Liver (tissue), 8 donors: ENCODE measurements at regions not wholly inside any gene's neighbourhood (a gene's known extent, or its start where the extent isn't known, plus 50 kb on each side); places are given as distances from the start of the nearest gene placed in this dataset.
A peak's percentile ranks its signal among the peaks of the same experiment; 100 is the strongest.

Experiments used
- DNase-seq: peaks from one replicate; pipeline ENCODE4 v3.0.0-alpha.2; 2017; ENCODE audit warnings: low spot score
- H3K27ac ChIP-seq, 2 donors: one replicate each; pipeline ENCODE4 v1.7.0; 2013; ENCODE audit warnings: inconsistent platforms in 2 of 2, low read length in 2 of 2, control low read depth in 1 of 2, low read depth in 1 of 2, mild to moderate bottlenecking in 1 of 2
- H3K27me3 ChIP-seq, 4 donors: one replicate each; pipeline versions ENCODE4 v1.6.1 to v1.7.0; 2013; ENCODE audit warnings: low read length in 3 of 4, inconsistent platforms in 1 of 4, mild to moderate bottlenecking in 1 of 4, moderate library complexity in 1 of 4; ENCODE audit not compliant: control insufficient read depth in 4 of 4, insufficient read depth in 4 of 4
- H3K36me3 ChIP-seq, 4 donors: one replicate each; pipeline versions ENCODE4 v1.6.1 to v1.7.0; 2013; ENCODE audit warnings: low read length in 3 of 4, mild to moderate bottlenecking in 3 of 4, low read depth in 1 of 4, moderate library complexity in 1 of 4; ENCODE audit not compliant: control insufficient read depth in 4 of 4, insufficient read depth in 3 of 4
- H3K4me1 ChIP-seq, 4 donors: one replicate each; pipeline versions ENCODE4 v1.6.1 to v1.7.0; 2013; ENCODE audit warnings: low read length in 3 of 4, mild to moderate bottlenecking in 3 of 4, moderate library complexity in 1 of 4; ENCODE audit not compliant: control insufficient read depth in 4 of 4, insufficient read depth in 4 of 4
- H3K4me3 ChIP-seq, 3 donors: one replicate each; pipeline versions ENCODE4 v1.6.1 to v1.7.0; 2013; ENCODE audit warnings: low read length in 3 of 3, control low read depth in 1 of 3, low read depth in 1 of 3, mild to moderate bottlenecking in 1 of 3
- H3K9ac ChIP-seq, 2 donors: one replicate each; pipeline ENCODE4 v1.7.0; 2013; ENCODE audit warnings: low read length in 2 of 2, mild to moderate bottlenecking in 2 of 2, moderate library complexity in 2 of 2, control low read depth in 1 of 2, low read depth in 1 of 2
- H3K9me3 ChIP-seq, 4 donors: one replicate each; pipeline versions ENCODE4 v1.6.1 to v1.7.0; 2013; ENCODE audit warnings: low read length in 3 of 4; ENCODE audit not compliant: control insufficient read depth in 4 of 4
- ATF3 ChIP-seq: IDR thresholded peaks from 2 replicates; pipeline ENCODE4 v1.6.1; 2016; ENCODE audit warnings: antibody characterized with exemption
- CTCF ChIP-seq: fragments of 150-350 bp; IDR thresholded peaks from 2 replicates; pipeline ENCODE4 v1.5.1; 2017; ENCODE audit warnings: improper control_type of control experiment, low read depth, low read length; ENCODE audit not compliant: missing input control
- EGR1 ChIP-seq, 2 donors: IDR thresholded peaks; 2 replicates each; pipeline ENCODE4 v1.6.1; 2016 to 2018; ENCODE audit warnings: antibody characterized with exemption in 2 of 2, low read depth in 2 of 2
- FOXA1 ChIP-seq: IDR thresholded peaks from 2 replicates; pipeline ENCODE4 v1.6.1; 2016; ENCODE audit warnings: antibody characterized with exemption
- FOXA2 ChIP-seq: IDR thresholded peaks from 2 replicates; pipeline ENCODE4 v1.6.1; 2016; ENCODE audit warnings: antibody characterized with exemption
- GABPA ChIP-seq, 2 donors: IDR thresholded peaks in 1 of 2; conservative IDR thresholded peaks in 1 of 2; 2 replicates each; pipeline ENCODE4 v1.6.1; 2016; ENCODE audit warnings: antibody characterized with exemption in 2 of 2, mild to moderate bottlenecking in 1 of 2, moderate library complexity in 1 of 2
- HNF4A ChIP-seq, 2 donors: conservative IDR thresholded peaks; 2 replicates each; pipeline ENCODE4 v1.6.1; 2016; ENCODE audit warnings: antibody characterized with exemption in 2 of 2, mild to moderate bottlenecking in 2 of 2
- HNF4G ChIP-seq: IDR thresholded peaks from 2 replicates; pipeline ENCODE4 v1.6.1; 2016; ENCODE audit warnings: antibody characterized with exemption
- JUND ChIP-seq, 2 donors: IDR thresholded peaks; 2 replicates each; pipeline ENCODE4 v1.6.1; 2016; ENCODE audit warnings: antibody characterized with exemption in 2 of 2
- NR2F2 ChIP-seq: IDR thresholded peaks from 2 replicates; pipeline ENCODE4 v1.6.1; 2016; ENCODE audit warnings: antibody characterized with exemption
- RAD21 ChIP-seq, 2 donors: IDR thresholded peaks; 2 replicates each; pipeline ENCODE4 v1.6.1; 2016; ENCODE audit warnings: antibody characterized with exemption in 2 of 2, mild to moderate bottlenecking in 2 of 2
- RXRA ChIP-seq, 2 donors: IDR thresholded peaks; 2 replicates each; pipeline ENCODE4 v1.6.1; 2017 to 2018; ENCODE audit warnings: antibody characterized with exemption in 2 of 2, mild to moderate bottlenecking in 1 of 2
- SP1 ChIP-seq: IDR thresholded peaks from 2 replicates; pipeline ENCODE4 v1.6.1; 2018; ENCODE audit warnings: antibody characterized with exemption, mild to moderate bottlenecking
- YY1 ChIP-seq: IDR thresholded peaks from 2 replicates; pipeline ENCODE4 v1.6.1; 2016; ENCODE audit warnings: antibody characterized with exemption, mild to moderate bottlenecking
- ZBTB33 ChIP-seq: IDR thresholded peaks from 2 replicates; pipeline ENCODE4 v1.6.1; 2016; ENCODE audit warnings: antibody characterized with exemption
- WGBS: extraction: QIAGEN DNeasy Blood & Tissue Kit; methylation state at CpG from one replicate; pipeline ENCODE4 v1.1.7; 2013; 5-methylcytosine and 5-hydroxymethylcytosine counted together
- TF ChIP-seq, protein P1 (sequence below): IDR thresholded peaks from 2 replicates; pipeline ENCODE4 v1.6.1; 2016; ENCODE audit warnings: antibody characterized with exemption, mild to moderate bottlenecking
- TF ChIP-seq, protein P2 (sequence below): IDR thresholded peaks from 2 replicates; pipeline ENCODE4 v1.6.1; 2016; ENCODE audit warnings: antibody characterized with exemption
- donor health status: healthy.
- donor health status: healthy.
- donor health status: healthy.
- donor health status: healthy.
- donor health status: healthy.

- TF ChIP-seq ZBTB33: no peak
Observed at GRCh38 chr2:54397426-54397825, 58.7 kb upstream of the SPTBN1 start (continued).

DNA sequence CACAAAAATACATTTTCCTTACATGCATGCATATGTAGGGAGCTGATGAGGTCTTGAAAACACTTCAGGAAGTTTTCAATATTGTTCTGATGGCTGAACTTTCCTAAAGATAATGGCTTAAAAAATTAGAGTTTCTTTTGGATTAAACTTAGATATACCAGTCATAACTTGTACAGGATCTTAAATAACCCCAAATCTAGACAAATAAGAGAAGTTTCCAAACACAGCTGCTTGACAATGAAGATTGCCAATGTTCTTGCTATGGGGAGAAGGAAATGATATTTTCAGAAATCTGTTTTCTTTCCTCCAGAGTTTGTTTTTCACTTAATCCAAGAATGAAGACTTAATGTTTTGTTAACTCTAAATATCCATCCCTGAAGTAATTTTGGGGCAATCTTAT is 54.6 kb upstream of the SPTBN1 start:
- H3K27me3 ChIP-seq: no peaks in the 10 kb centered on the region
- no peak for DNase-seq

GRCh38 chr2:54402350-54402749 is 53.8 kb upstream of the SPTBN1 start:
- TF ChIP-seq, protein P1, sequence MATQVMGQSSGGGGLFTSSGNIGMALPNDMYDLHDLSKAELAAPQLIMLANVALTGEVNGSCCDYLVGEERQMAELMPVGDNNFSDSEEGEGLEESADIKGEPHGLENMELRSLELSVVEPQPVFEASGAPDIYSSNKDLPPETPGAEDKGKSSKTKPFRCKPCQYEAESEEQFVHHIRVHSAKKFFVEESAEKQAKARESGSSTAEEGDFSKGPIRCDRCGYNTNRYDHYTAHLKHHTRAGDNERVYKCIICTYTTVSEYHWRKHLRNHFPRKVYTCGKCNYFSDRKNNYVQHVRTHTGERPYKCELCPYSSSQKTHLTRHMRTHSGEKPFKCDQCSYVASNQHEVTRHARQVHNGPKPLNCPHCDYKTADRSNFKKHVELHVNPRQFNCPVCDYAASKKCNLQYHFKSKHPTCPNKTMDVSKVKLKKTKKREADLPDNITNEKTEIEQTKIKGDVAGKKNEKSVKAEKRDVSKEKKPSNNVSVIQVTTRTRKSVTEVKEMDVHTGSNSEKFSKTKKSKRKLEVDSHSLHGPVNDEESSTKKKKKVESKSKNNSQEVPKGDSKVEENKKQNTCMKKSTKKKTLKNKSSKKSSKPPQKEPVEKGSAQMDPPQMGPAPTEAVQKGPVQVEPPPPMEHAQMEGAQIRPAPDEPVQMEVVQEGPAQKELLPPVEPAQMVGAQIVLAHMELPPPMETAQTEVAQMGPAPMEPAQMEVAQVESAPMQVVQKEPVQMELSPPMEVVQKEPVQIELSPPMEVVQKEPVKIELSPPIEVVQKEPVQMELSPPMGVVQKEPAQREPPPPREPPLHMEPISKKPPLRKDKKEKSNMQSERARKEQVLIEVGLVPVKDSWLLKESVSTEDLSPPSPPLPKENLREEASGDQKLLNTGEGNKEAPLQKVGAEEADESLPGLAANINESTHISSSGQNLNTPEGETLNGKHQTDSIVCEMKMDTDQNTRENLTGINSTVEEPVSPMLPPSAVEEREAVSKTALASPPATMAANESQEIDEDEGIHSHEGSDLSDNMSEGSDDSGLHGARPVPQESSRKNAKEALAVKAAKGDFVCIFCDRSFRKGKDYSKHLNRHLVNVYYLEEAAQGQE: no peak
- TF ChIP-seq NR2F2: peak; percentile 95
- H3K27ac ChIP-seq: peak overlapping the region in 1 of 2 donors; percentile 37
- H3K36me3 ChIP-seq: no peaks in the 10 kb centered on the region
- H3K4me3 ChIP-seq: no peak overlapping the region
- DNase-seq: no peak
- H3K4me1 ChIP-seq: no peaks in the 10 kb centered on the region
- no peak overlapping the region for H3K9ac ChIP-seq
- no peaks in the 10 kb centered on the region for H3K27me3 ChIP-seq
- no peaks in the 10 kb centered on the region for H3K9me3 ChIP-seq
- 82% methylated on average over 5 of the region's 5 CpGs for WGBS

More for the DNA sequence above, 54.6 kb upstream of the SPTBN1 start:
- Histone ChIP-seq H3K27ac (peak overlapping the region in 1 of 2 donors; percentile 37), H3K36me3 (no peaks in the 10 kb centered on the region), H3K9me3 (no peaks in the 10 kb centered on the region), H3K9ac (no peak overlapping the region), H3K4me1 (no peaks in the 10 kb centered on the region), H3K4me3 (no peak overlapping the region)
- no peak for TF ChIP-seq SP1

DNA sequence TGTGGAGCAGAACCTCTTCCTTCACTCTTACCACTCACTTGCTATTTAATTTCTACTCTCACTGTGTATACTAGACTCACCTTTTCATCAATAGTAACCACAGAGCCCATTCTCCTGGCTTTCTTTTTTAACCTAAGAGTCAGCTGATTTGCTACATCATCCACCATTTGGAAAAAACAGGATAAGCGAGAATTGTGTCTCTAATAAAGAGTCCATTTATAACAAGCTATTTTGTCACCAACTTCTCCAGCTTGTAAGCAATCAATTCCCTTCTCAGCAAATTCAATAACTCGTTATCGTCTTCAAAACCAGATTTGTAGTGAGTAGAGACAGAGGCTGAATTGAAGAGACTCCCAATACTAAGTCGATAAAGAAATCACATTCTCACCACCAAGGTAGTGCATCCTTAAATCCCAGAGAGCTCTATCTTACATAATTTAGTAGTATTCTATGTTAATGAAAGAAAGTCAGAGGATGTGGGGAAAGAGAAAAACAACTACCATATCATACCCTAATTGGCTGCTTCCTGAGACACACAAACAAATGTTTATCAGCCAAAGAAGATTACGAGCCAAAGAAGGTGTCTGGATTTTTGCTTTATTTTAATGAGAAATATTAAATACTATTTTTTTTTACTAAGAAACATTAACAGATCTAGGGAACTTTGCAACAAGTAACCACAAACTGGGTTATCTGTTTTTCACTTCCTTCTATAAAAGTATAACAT is 52.5 kb upstream of the SPTBN1 start:
- no peak for DNase-seq
- Histone ChIP-seq H3K27ac (no peak overlapping the region), H3K36me3 (no peaks in the 10 kb centered on the region), H3K4me3 (no peak overlapping the region), H3K9ac (no peak overlapping the region), H3K4me1 (no peaks in the 10 kb centered on the region), H3K27me3 (no peaks in the 10 kb centered on the region), H3K9me3 (no peaks in the 10 kb centered on the region)
- WGBS: 66% methylated on average over 5 of the region's 5 CpGs
- TF ChIP-seq ATF3: no peak
- no peak for TF ChIP-seq RXRA (IDR thresholded peaks at IDR 0.05)
- TF ChIP-seq RAD21 (IDR thresholded peaks at IDR 0.05): no peak
- TF ChIP-seq CTCF: no peak
- TF ChIP-seq, protein P2, sequence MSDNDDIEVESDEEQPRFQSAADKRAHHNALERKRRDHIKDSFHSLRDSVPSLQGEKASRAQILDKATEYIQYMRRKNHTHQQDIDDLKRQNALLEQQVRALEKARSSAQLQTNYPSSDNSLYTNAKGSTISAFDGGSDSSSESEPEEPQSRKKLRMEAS: no peak
- no peak for TF ChIP-seq NR2F2
- TF ChIP-seq YY1: no peak
- no peak for TF ChIP-seq JUND (IDR thresholded peaks at IDR 0.05)
- no peak for TF ChIP-seq GABPA (IDR thresholded peaks at IDR 0.05 in 1 of 2, conservative IDR thresholded peaks at IDR 0.05 in 1 of 2)
- no peak for TF ChIP-seq FOXA1
- TF ChIP-seq ZBTB33: no peak
- TF ChIP-seq HNF4G: no peak
- no peak for TF ChIP-seq HNF4A (conservative IDR thresholded peaks at IDR 0.05)
- no peak for TF ChIP-seq EGR1 (IDR thresholded peaks at IDR 0.05; ENCODE audit: low read depth in 2 of 2)
- no peak for TF ChIP-seq FOXA2
